Natural killer cell (primary cell): ENCODE measurements at regions not wholly inside any gene's neighbourhood (a gene's known extent, or its start where the extent isn't known, plus 50 kb on each side); places are given as distances from the start of the nearest gene placed in this dataset.

Source experiments
- ATAC-seq, 3 donors: fragments of 150-1000 bp in 2 of 3; fragments of 200-7000 bp in 1 of 3; cut with Tn5 transposase; 1 replicate in 1 of 3; 2 replicates in 2 of 3; pipeline ENCODE4 v1.10.0; 2021; ENCODE audit warnings: mild to moderate bottlenecking in 2 of 3, moderate library complexity in 2 of 3
- DNase-seq, 2 donors: peaks; one replicate each; pipeline versions ENCODE4 v3.0.0 to v3.0.0-alpha.2; 2013 to 2021; ENCODE audit warnings: mixed read lengths in 1 of 2
- H3K27ac ChIP-seq: one replicate; pipeline ENCODE4 v1.5.1; 2013; ENCODE audit warnings: mild to moderate bottlenecking, low read length
- H3K27me3 ChIP-seq: one replicate; pipeline ENCODE4 v1.6.1; 2013; ENCODE audit warnings: low read length; ENCODE audit not compliant: control insufficient read depth, insufficient read depth
- H3K36me3 ChIP-seq: one replicate; pipeline ENCODE4 v1.6.1; 2013; ENCODE audit warnings: low read length; ENCODE audit not compliant: control insufficient read depth, insufficient read depth
- H3K4me1 ChIP-seq: one replicate; pipeline ENCODE4 v1.6.1; 2013; ENCODE audit warnings: low read length; ENCODE audit not compliant: control insufficient read depth, insufficient read depth
- H3K4me3 ChIP-seq: one replicate; pipeline ENCODE4 v1.5.1; 2013; ENCODE audit warnings: low read length
- H3K9me3 ChIP-seq: one replicate; pipeline ENCODE4 v1.6.1; 2013; ENCODE audit warnings: low read length; ENCODE audit not compliant: control insufficient read depth, insufficient read depth
- H3K27ac Mint-ChIP-seq, 2 donors: one replicate each; pipeline ENCODE4 v1.8.0; 2022; ENCODE audit warnings: mild to moderate bottlenecking in 2 of 2, mixed read lengths in 2 of 2, moderate library complexity in 1 of 2
- H3K27me3 Mint-ChIP-seq, 2 donors: one replicate each; pipeline ENCODE4 v1.8.0; 2022; ENCODE audit warnings: low read depth in 2 of 2, mixed read lengths in 2 of 2
- H3K36me3 Mint-ChIP-seq: one replicate; pipeline ENCODE4 v1.8.0; 2022; ENCODE audit warnings: mixed read lengths
- H3K4me1 Mint-ChIP-seq, 2 donors: one replicate each; pipeline ENCODE4 v1.8.0; 2022; ENCODE audit warnings: mixed read lengths in 2 of 2
- H3K4me3 Mint-ChIP-seq: one replicate; pipeline ENCODE4 v1.8.0; 2022; ENCODE audit warnings: mild to moderate bottlenecking, moderate library complexity, mixed read lengths
- H3K9me3 Mint-ChIP-seq, 2 donors: one replicate each; pipeline ENCODE4 v1.8.0; 2022; ENCODE audit warnings: mixed read lengths in 2 of 2
- CTCF ChIP-seq: fragments of 200-600 bp; IDR thresholded peaks from one replicate; pipeline ENCODE4 v1.8.0; 2022; ENCODE audit warnings: antibody characterized with exemption
- WGBS: methylation state at CpG from one replicate; pipeline ENCODE4 v1.1.7; 2013; ENCODE audit warnings: missing lambda C conversion rate; ENCODE audit not compliant: insufficient coverage; 5-methylcytosine and 5-hydroxymethylcytosine counted together
- intact Hi-C: fragments of 100-400 bp; cut with micrococcal nuclease; formaldehyde crosslinking; loops from one replicate; pipeline ENCODE4 v1.14.2; 2022

- Histone ChIP-seq H3K36me3 (no peaks in the 10 kb centered on the region), H3K4me3 (no peak overlapping the region), H3K27me3 (no peaks in the 10 kb centered on the region), H3K27ac (no peak overlapping the region), H3K9me3 (no peaks in the 10 kb centered on the region), H3K4me1 (no peaks in the 10 kb centered on the region)
- Mint-ChIP-seq H3K4me1 (no peaks in the 10 kb centered on the region), H3K27me3 (no peaks in the 10 kb centered on the region), H3K36me3 (peaks cover 9% of the 10 kb centered on the region), H3K27ac (no peak overlapping the region), H3K4me3 (no peak overlapping the region), H3K9me3 (peaks cover 0 to 3% of the 10 kb centered on the region in 2 donors)
- intact Hi-C loops, result no loop called here
- ATAC-seq, result no peak
- TF ChIP-seq CTCF, result no peak
- 80% methylated on average over 6 of the region's 10 CpGs for WGBS
- no peak for DNase-seq
Observed at GRCh38 chr7:84524714-84525694, 330.4 kb upstream of the SEMA3A start.

GRCh38 chr7:84513061-84513460 is 318.5 kb upstream of the SEMA3A start:
- Histone ChIP-seq H3K9me3 (no peaks in the 10 kb centered on the region), H3K27ac (no peak overlapping the region), H3K36me3 (no peaks in the 10 kb centered on the region), H3K4me1 (no peaks in the 10 kb centered on the region), H3K4me3 (no peak overlapping the region), H3K27me3 (no peaks in the 10 kb centered on the region)
- intact Hi-C loops, result no loop called here
- no peaks in the 10 kb centered on the region for H3K4me1 Mint-ChIP-seq
- DNase-seq, result no peak
- WGBS, result 70% methylated on average over 1 of the region's 3 CpGs
- no peak for TF ChIP-seq CTCF
- H3K9me3 Mint-ChIP-seq, result peaks cover 9 to 16% of the 10 kb centered on the region in 2 donors
- no peak overlapping the region for H3K4me3 Mint-ChIP-seq
- H3K27me3 Mint-ChIP-seq, result no peaks in the 10 kb centered on the region
- no peak overlapping the region for H3K27ac Mint-ChIP-seq
- ATAC-seq, result no peak
- no peaks in the 10 kb centered on the region for H3K36me3 Mint-ChIP-seq

DNA sequence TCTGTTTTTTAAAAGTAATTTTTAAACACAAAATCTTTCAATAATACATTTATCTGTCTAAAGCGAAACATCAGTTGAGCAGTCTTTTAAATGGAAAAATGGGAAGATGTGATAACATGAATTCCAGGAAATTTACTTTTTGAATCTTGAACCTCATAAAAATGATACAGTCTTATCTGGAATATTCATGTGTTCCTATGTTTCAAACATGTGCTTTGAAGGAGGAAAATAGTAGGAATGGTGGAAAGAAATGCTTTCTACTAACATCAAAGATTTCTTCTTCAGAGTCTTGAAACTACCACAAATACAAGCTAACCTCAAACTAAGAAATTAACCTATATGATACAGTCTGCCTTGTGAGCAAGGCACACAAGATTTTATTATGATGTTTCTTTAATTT is 317.5 kb upstream of the SEMA3A start:
- H3K4me3 Mint-ChIP-seq, result no peak overlapping the region
- Histone ChIP-seq H3K27ac (no peak overlapping the region), H3K4me3 (no peak overlapping the region), H3K36me3 (no peaks in the 10 kb centered on the region), H3K27me3 (no peaks in the 10 kb centered on the region), H3K4me1 (no peaks in the 10 kb centered on the region), H3K9me3 (no peaks in the 10 kb centered on the region)
- TF ChIP-seq CTCF, result no peak
- H3K9me3 Mint-ChIP-seq, result peaks cover 12 to 17% of the 10 kb centered on the region in 2 donors
- intact Hi-C loops, result no loop called here
- WGBS, result no CpG with 5 or more reads among the region's 1 CpG
- H3K27ac Mint-ChIP-seq, result no peak overlapping the region
- ATAC-seq, result no peak
- no peak for DNase-seq
- H3K4me1 Mint-ChIP-seq, result no peaks in the 10 kb centered on the region
- H3K36me3 Mint-ChIP-seq, result no peaks in the 10 kb centered on the region
- H3K27me3 Mint-ChIP-seq, result no peaks in the 10 kb centered on the region

- intact Hi-C loops, result no loop called here
- WGBS, result 78% methylated on average over 1 of the region's 1 CpG
- no peak for ATAC-seq
Observed at GRCh38 chr7:84510505-84510904, 315.9 kb upstream of the SEMA3A start.

More at GRCh38 chr7:84510505-84510904, 315.9 kb upstream of the SEMA3A start:
- Histone ChIP-seq H3K27ac (no peak overlapping the region), H3K36me3 (no peaks in the 10 kb centered on the region), H3K27me3 (no peaks in the 10 kb centered on the region), H3K4me1 (no peaks in the 10 kb centered on the region), H3K9me3 (no peaks in the 10 kb centered on the region), H3K4me3 (no peak overlapping the region)
- no peak for DNase-seq
- H3K27me3 Mint-ChIP-seq, result no peaks in the 10 kb centered on the region
- H3K9me3 Mint-ChIP-seq, result peaks cover 15 to 17% of the 10 kb centered on the region in 2 donors
- no peak overlapping the region for H3K27ac Mint-ChIP-seq
- no peak overlapping the region for H3K4me3 Mint-ChIP-seq
- no peak for TF ChIP-seq CTCF
- H3K36me3 Mint-ChIP-seq, result no peaks in the 10 kb centered on the region
- H3K4me1 Mint-ChIP-seq, result no peaks in the 10 kb centered on the region
